ENCODE measurements at regions not wholly inside any gene's neighbourhood (a gene's known extent, or its start where the extent isn't known, plus 50 kb on each side); places are given as distances from the start of the nearest gene placed in this dataset.

DNA sequence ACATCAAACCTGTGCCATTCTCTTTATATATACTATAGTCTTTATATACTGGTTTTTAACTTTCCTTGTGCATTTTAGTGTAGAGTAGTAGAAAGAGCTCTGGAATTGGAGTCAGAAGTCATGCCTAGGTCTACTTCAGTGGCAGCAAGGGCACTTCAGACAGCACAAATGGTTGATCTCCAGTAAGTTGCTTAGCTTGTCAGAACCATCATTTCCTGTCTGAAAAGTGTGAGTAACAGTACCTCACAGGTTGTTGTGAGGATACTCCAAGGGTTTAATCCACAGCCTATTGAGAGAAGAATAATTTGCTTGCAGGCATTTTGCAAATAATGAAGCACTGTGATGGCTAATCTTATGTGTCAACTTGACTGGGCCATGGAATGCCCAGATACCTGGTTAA is 95.8 kb upstream of the NR4A3 start:
- TF ChIP-seq EZH2 (IDR thresholded peaks at IDR 0.05; ENCODE audit: borderline replicate concordance, low read length) (no peak), CTCF (IDR thresholded peaks at IDR 0.05; ENCODE audit: low read length) (no peak)
- Histone ChIP-seq H3K4me3 (ENCODE audit: low read depth, low read length, poor library complexity, severe bottlenecking) (no peak overlapping the region), H3K27ac (ENCODE audit: low read depth, low read length, poor library complexity, severe bottlenecking) (no peak overlapping the region), H3K4me2 (ENCODE audit: low read length) (no peak overlapping the region), H3K27me3 (ENCODE audit: insufficient read depth, low read length) (no peaks in the 10 kb centered on the region), H3K9me3 (ENCODE audit: low read length) (no peaks in the 10 kb centered on the region), H3F3A (ENCODE audit: insufficient read depth, low read length) (no peaks in the 10 kb centered on the region), H2AFZ (ENCODE audit: low read length) (no peak overlapping the region), H3K79me2 (ENCODE audit: insufficient read depth, low read length) (no peaks in the 10 kb centered on the region), H3K9ac (ENCODE audit: low read length) (no peak overlapping the region), H3K36me3 (ENCODE audit: insufficient read depth, low read length) (no peaks in the 10 kb centered on the region), H3K4me1 (ENCODE audit: insufficient read depth, low read length, severe bottlenecking) (no peaks in the 10 kb centered on the region), H4K20me1 (ENCODE audit: insufficient read depth, low read length) (no peaks in the 10 kb centered on the region), H3K9me2 (ENCODE audit: low read depth, low read length) (no peaks in the 10 kb centered on the region)

- Histone ChIP-seq H3K4me2 (ENCODE audit: low read length) (no peak overlapping the region), H3K4me1 (ENCODE audit: insufficient read depth, low read length, severe bottlenecking) (no peaks in the 10 kb centered on the region), H3K9me3 (ENCODE audit: low read length) (no peaks in the 10 kb centered on the region), H2AFZ (ENCODE audit: low read length) (no peak overlapping the region), H3K27me3 (ENCODE audit: insufficient read depth, low read length) (no peaks in the 10 kb centered on the region), H3K79me2 (ENCODE audit: insufficient read depth, low read length) (no peaks in the 10 kb centered on the region), H3K27ac (ENCODE audit: low read depth, low read length, poor library complexity, severe bottlenecking) (no peak overlapping the region), H3K36me3 (ENCODE audit: insufficient read depth, low read length) (no peaks in the 10 kb centered on the region), H3F3A (ENCODE audit: insufficient read depth, low read length) (no peaks in the 10 kb centered on the region), H3K9me2 (ENCODE audit: low read depth, low read length) (no peaks in the 10 kb centered on the region), H3K4me3 (ENCODE audit: low read depth, low read length, poor library complexity, severe bottlenecking) (no peak overlapping the region), H3K9ac (ENCODE audit: low read length) (no peak overlapping the region), H4K20me1 (ENCODE audit: insufficient read depth, low read length) (no peaks in the 10 kb centered on the region)
- TF ChIP-seq CTCF (IDR thresholded peaks at IDR 0.05; ENCODE audit: low read length) (no peak), EZH2 (IDR thresholded peaks at IDR 0.05; ENCODE audit: borderline replicate concordance, low read length) (no peak)
These were observed 94.9 kb upstream of the NR4A3 start for GRCh38 chr9:99726758-99727157.

GRCh38 chr9:99730062-99730461 is 91.6 kb upstream of the NR4A3 start:
- H3K9me3 ChIP-seq (ENCODE audit: low read length), result no peaks in the 10 kb centered on the region
- no peaks in the 10 kb centered on the region for H4K20me1 ChIP-seq (ENCODE audit: insufficient read depth, low read length)
- H3K27ac ChIP-seq (ENCODE audit: low read depth, low read length, poor library complexity, severe bottlenecking), result no peak overlapping the region

More at GRCh38 chr9:99730062-99730461, 91.6 kb upstream of the NR4A3 start:
- H2AFZ ChIP-seq (ENCODE audit: low read length), result no peak overlapping the region
- no peaks in the 10 kb centered on the region for H3K27me3 ChIP-seq (ENCODE audit: insufficient read depth, low read length)
- no peaks in the 10 kb centered on the region for H3K4me1 ChIP-seq (ENCODE audit: insufficient read depth, low read length, severe bottlenecking)
- no peak overlapping the region for H3K9ac ChIP-seq (ENCODE audit: low read length)
- H3K9me2 ChIP-seq (ENCODE audit: low read depth, low read length), result no peaks in the 10 kb centered on the region
- TF ChIP-seq CTCF (IDR thresholded peaks at IDR 0.05; ENCODE audit: low read length) (no peak), EZH2 (IDR thresholded peaks at IDR 0.05; ENCODE audit: borderline replicate concordance, low read length) (no peak)
- no peak overlapping the region for H3K4me3 ChIP-seq (ENCODE audit: low read depth, low read length, poor library complexity, severe bottlenecking)
- no peak overlapping the region for H3K4me2 ChIP-seq (ENCODE audit: low read length)
- no peaks in the 10 kb centered on the region for H3K36me3 ChIP-seq (ENCODE audit: insufficient read depth, low read length)
- no peaks in the 10 kb centered on the region for H3K79me2 ChIP-seq (ENCODE audit: insufficient read depth, low read length)
- H3F3A ChIP-seq (ENCODE audit: insufficient read depth, low read length), result no peaks in the 10 kb centered on the region
